SH-SY5Y (cell line): ENCODE measurements at regions not wholly inside any gene's neighbourhood (a gene's known extent, or its start where the extent isn't known, plus 50 kb on each side); places are given as distances from the start of the nearest gene placed in this dataset.

Experiments used
- GATA2 ChIP-seq: IDR thresholded peaks from 2 replicates; pipeline ENCODE4 v1.6.1; 2011; ENCODE audit warnings: mild to moderate bottlenecking, low read depth, low read length
- GATA3 ChIP-seq: IDR thresholded peaks from 2 replicates; pipeline ENCODE4 v1.6.1; 2011; ENCODE audit warnings: low read depth, mild to moderate bottlenecking, low read length, moderate library complexity

DNA sequence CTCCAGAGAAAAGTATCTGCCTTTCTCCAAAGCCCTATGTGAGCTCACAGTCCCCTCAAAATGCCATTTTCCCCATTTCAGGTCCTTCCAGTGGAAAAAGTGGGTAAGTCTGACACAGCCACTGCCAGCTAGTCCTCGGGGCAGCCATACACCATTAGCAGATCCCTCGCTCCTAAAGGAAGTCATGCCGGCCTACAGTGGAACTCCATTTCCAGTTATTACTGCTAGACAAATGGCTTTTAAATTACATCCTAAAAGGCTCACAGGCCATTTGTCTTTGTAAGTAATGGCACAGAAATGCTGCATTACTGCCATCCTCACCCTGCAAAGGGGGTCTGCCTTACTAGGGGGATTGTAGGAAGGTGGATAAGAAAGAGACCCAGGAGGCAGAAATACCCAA lies 259.4 kb upstream of the SIX2 start:
- no peak for TF ChIP-seq GATA2
- TF ChIP-seq GATA3 = no peak
